Fibroblast of lung (primary cell): ENCODE measurements at regions not wholly inside any gene's neighbourhood (a gene's known extent, or its start where the extent isn't known, plus 50 kb on each side); places are given as distances from the start of the nearest gene placed in this dataset.

Source experiments
- DNase-seq, 2 donors: peaks; one replicate each; pipeline versions ENCODE4 v3.0.0 to v3.0.0-alpha.2; 2010; ENCODE audit warnings: low read depth in 2 of 2
- H2AFZ ChIP-seq: 2 replicates; pipeline ENCODE4 v1.5.1; 2012; ENCODE audit warnings: low read length, control low read depth, inconsistent platforms
- H3K27ac ChIP-seq: 2 replicates; pipeline ENCODE4 v1.5.1; 2011; ENCODE audit warnings: low read length, control low read depth; ENCODE audit not compliant: insufficient read depth
- H3K27me3 ChIP-seq: 2 replicates; pipeline ENCODE4 v1.5.1; 2011; ENCODE audit warnings: mild to moderate bottlenecking, low read length; ENCODE audit not compliant: control insufficient read depth, insufficient read depth
- H3K36me3 ChIP-seq: 2 replicates; pipeline ENCODE4 v1.5.1; 2011; ENCODE audit warnings: low read length; ENCODE audit not compliant: control insufficient read depth, insufficient read depth
- H3K4me1 ChIP-seq: 2 replicates; pipeline ENCODE4 v1.5.1; 2011; ENCODE audit warnings: low read length; ENCODE audit not compliant: control insufficient read depth, insufficient read depth; ENCODE audit errors: extremely low read depth
- H3K4me2 ChIP-seq: 2 replicates; pipeline ENCODE4 v1.5.1; 2011; ENCODE audit warnings: low read length, control low read depth; ENCODE audit not compliant: insufficient read depth; ENCODE audit errors: extremely low read depth
- H3K4me3 ChIP-seq, 4 experiments: fragments of 200-600 bp in 1 of 4; sonication (generic) in 1 of 4; replicated peaks in 1 of 4; 2 replicates each; pipeline ENCODE4 v1.5.1; 2011 to 2016; ENCODE audit warnings: low read length in 4 of 4, low read depth in 3 of 4, mild to moderate bottlenecking in 3 of 4, control low read depth in 2 of 4, inconsistent platforms in 1 of 4, mixed read lengths in 1 of 4; ENCODE audit not compliant: insufficient read depth in 1 of 4; ENCODE audit errors: control extremely low read depth in 1 of 4
- H3K79me2 ChIP-seq: 2 replicates; pipeline ENCODE4 v1.5.1; 2012; ENCODE audit warnings: mild to moderate bottlenecking, low read length, inconsistent platforms; ENCODE audit not compliant: control insufficient read depth, insufficient read depth
- H3K9ac ChIP-seq: 2 replicates; pipeline ENCODE4 v1.5.1; 2011; ENCODE audit warnings: mild to moderate bottlenecking, low read length, control low read depth; ENCODE audit not compliant: insufficient read depth
- H3K9me3 ChIP-seq: 2 replicates; pipeline ENCODE4 v1.5.1; 2012; ENCODE audit warnings: low read depth, low read length; ENCODE audit not compliant: control insufficient read depth, insufficient read depth
- H4K20me1 ChIP-seq: 2 replicates; pipeline ENCODE4 v1.5.1; 2011; ENCODE audit warnings: low read length; ENCODE audit not compliant: control insufficient read depth, insufficient read depth; ENCODE audit errors: extremely low read depth
- CTCF ChIP-seq, 2 donors: IDR thresholded peaks in 1 of 2; conservative IDR thresholded peaks in 1 of 2; 1 replicate in 1 of 2; 2 replicates in 1 of 2; pipeline ENCODE4 v1.5.1; 2011 to 2012; ENCODE audit warnings: low read length in 2 of 2, control low read depth in 1 of 2, inconsistent platforms in 1 of 2, low read depth in 1 of 2, mild to moderate bottlenecking in 1 of 2
- EZH2 ChIP-seq: IDR thresholded peaks from 2 replicates; pipeline ENCODE4 v1.5.1; 2012; ENCODE audit warnings: low read length, control low read depth, mild to moderate bottlenecking; ENCODE audit errors: missing control alignments

DNA sequence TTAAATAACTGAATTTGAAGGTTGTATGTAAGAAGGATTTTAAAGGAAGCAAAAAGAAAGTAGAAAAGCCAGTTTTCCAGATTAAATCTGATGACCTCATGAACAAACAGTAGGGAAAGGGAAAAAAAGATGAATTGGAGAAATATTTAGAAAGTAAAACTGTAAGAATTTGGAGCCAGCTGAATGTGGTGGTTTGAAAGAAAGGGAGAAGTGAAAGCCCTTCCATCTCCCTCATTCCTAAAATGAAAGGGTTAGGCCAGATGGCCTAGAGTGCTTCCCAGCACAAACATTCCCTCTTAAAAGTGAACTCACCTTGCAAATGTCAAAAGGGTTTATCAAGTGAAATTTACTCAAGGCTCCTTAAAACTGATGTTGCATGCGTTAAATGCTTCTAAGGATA, 139.3 kb upstream of the COL21A1 start:
- no peak for DNase-seq
- no peak overlapping the region for H3K4me3 ChIP-seq
- H4K20me1 ChIP-seq, result no peaks in the 10 kb centered on the region
- H3K9ac ChIP-seq, result no peak overlapping the region
- H3K9me3 ChIP-seq, result no peaks in the 10 kb centered on the region
- no peak for TF ChIP-seq CTCF (conservative IDR thresholded peaks at IDR 0.05 in 1 of 2, IDR thresholded peaks at IDR 0.05 in 1 of 2; ENCODE audit: low read depth in 1 of 2, low read length in 2 of 2)
- no peak for TF ChIP-seq EZH2
- H3K4me1 ChIP-seq, result no peaks in the 10 kb centered on the region
- no peak overlapping the region for H2AFZ ChIP-seq
- no peak overlapping the region for H3K27ac ChIP-seq
- H3K79me2 ChIP-seq, result no peaks in the 10 kb centered on the region
- H3K36me3 ChIP-seq, result no peaks in the 10 kb centered on the region
- H3K4me2 ChIP-seq, result no peak overlapping the region
- H3K27me3 ChIP-seq, result no peaks in the 10 kb centered on the region

- DNase-seq, result no peak
- TF ChIP-seq CTCF (conservative IDR thresholded peaks at IDR 0.05 in 1 of 2, IDR thresholded peaks at IDR 0.05 in 1 of 2; ENCODE audit: low read depth in 1 of 2, low read length in 2 of 2), result no peak
- TF ChIP-seq EZH2, result no peak
- H3K4me1 ChIP-seq, result no peaks in the 10 kb centered on the region
- no peaks in the 10 kb centered on the region for H4K20me1 ChIP-seq
- no peaks in the 10 kb centered on the region for H3K27me3 ChIP-seq
- no peaks in the 10 kb centered on the region for H3K9me3 ChIP-seq
- H3K36me3 ChIP-seq, result no peaks in the 10 kb centered on the region
- no peak overlapping the region for H3K4me3 ChIP-seq
- no peak overlapping the region for H3K27ac ChIP-seq
- H3K4me2 ChIP-seq, result no peak overlapping the region
- no peaks in the 10 kb centered on the region for H3K79me2 ChIP-seq
- H2AFZ ChIP-seq, result no peak overlapping the region
- H3K9ac ChIP-seq, result no peak overlapping the region
These were observed 138.7 kb upstream of the COL21A1 start for GRCh38 chr6:56385981-56386593.

GRCh38 chr6:56383160-56383559, 135.8 kb upstream of the COL21A1 start:
- H3K27ac ChIP-seq, result no peak overlapping the region
- TF ChIP-seq CTCF (conservative IDR thresholded peaks at IDR 0.05 in 1 of 2, IDR thresholded peaks at IDR 0.05 in 1 of 2; ENCODE audit: low read depth in 1 of 2, low read length in 2 of 2), result no peak
- TF ChIP-seq EZH2, result no peak
- no peaks in the 10 kb centered on the region for H3K79me2 ChIP-seq
- H4K20me1 ChIP-seq, result no peaks in the 10 kb centered on the region
- DNase-seq, result no peak
- H3K36me3 ChIP-seq, result no peaks in the 10 kb centered on the region
- H3K4me2 ChIP-seq, result no peak overlapping the region
- H3K9ac ChIP-seq, result no peak overlapping the region
- no peaks in the 10 kb centered on the region for H3K9me3 ChIP-seq
- no peaks in the 10 kb centered on the region for H3K4me1 ChIP-seq
- H3K27me3 ChIP-seq, result no peaks in the 10 kb centered on the region
- no peak overlapping the region for H3K4me3 ChIP-seq
- H2AFZ ChIP-seq, result no peak overlapping the region
